MM.1S (cell line): ENCODE measurements at regions not wholly inside any gene's neighbourhood (a gene's known extent, or its start where the extent isn't known, plus 50 kb on each side); places are given as distances from the start of the nearest gene placed in this dataset.

Source experiments
- DNase-seq: peaks from one replicate; pipeline ENCODE4 v3.0.0-alpha.2; 2015
- H2AFZ ChIP-seq: fragments of 300-600 bp; sonication (generic); 2 replicates; pipeline ENCODE4 v1.6.0; 2016; ENCODE audit warnings: antibody characterized with exemption, low read length
- H3F3A ChIP-seq: fragments of 300-600 bp; sonication (generic); 2 replicates; pipeline ENCODE4 v1.6.1; 2016; ENCODE audit warnings: mild to moderate bottlenecking, antibody characterized with exemption, low read length, moderate library complexity, mixed read lengths; ENCODE audit not compliant: insufficient read depth
- H3K27ac ChIP-seq: fragments of 300-600 bp; sonication (generic); 2 replicates; pipeline ENCODE4 v1.5.1; 2016; ENCODE audit warnings: mild to moderate bottlenecking, low read length
- H3K27me3 ChIP-seq: fragments of 300-600 bp; sonication (generic); replicated peaks from 2 replicates; pipeline ENCODE4 v1.6.0; 2016; ENCODE audit warnings: low read length; ENCODE audit not compliant: insufficient read depth
- H3K36me3 ChIP-seq: fragments of 300-600 bp; sonication (generic); replicated peaks from 2 replicates; pipeline ENCODE4 v1.6.1; 2016; ENCODE audit warnings: mild to moderate bottlenecking, low read length, mixed read lengths; ENCODE audit not compliant: insufficient read depth
- H3K4me1 ChIP-seq: fragments of 300-600 bp; sonication (generic); 2 replicates; pipeline ENCODE4 v1.6.1; 2016; ENCODE audit warnings: low read length, mixed read lengths
- H3K4me2 ChIP-seq: fragments of 300-600 bp; sonication (generic); 2 replicates; pipeline ENCODE4 v1.6.0; 2016; ENCODE audit warnings: low read depth, low read length
- H3K4me3 ChIP-seq: fragments of 300-600 bp; sonication (generic); 2 replicates; pipeline ENCODE4 v1.5.1; 2016; ENCODE audit warnings: low read length, mixed read lengths
- H3K79me2 ChIP-seq: fragments of 300-600 bp; sonication (generic); 2 replicates; pipeline ENCODE4 v1.6.1; 2016; ENCODE audit warnings: mixed run types, low read length, mixed read lengths
- H3K9ac ChIP-seq: fragments of 300-600 bp; sonication (generic); 2 replicates; pipeline ENCODE4 v1.6.1; 2016; ENCODE audit warnings: low read length, mixed read lengths
- H3K9me2 ChIP-seq: fragments of 300-600 bp; sonication (generic); replicated peaks from 2 replicates; pipeline ENCODE4 v1.6.1; 2016; ENCODE audit warnings: mild to moderate bottlenecking, low read length, mixed read lengths; ENCODE audit not compliant: insufficient read depth
- H3K9me3 ChIP-seq: fragments of 300-600 bp; sonication (generic); replicated peaks from 2 replicates; pipeline ENCODE4 v1.6.1; 2016; ENCODE audit warnings: mild to moderate bottlenecking, low read length, mixed read lengths; ENCODE audit not compliant: insufficient read depth
- H4K20me1 ChIP-seq: fragments of 300-600 bp; sonication (generic); 2 replicates; pipeline ENCODE4 v1.6.1; 2016; ENCODE audit warnings: mild to moderate bottlenecking, low read length, moderate library complexity, mixed read lengths; ENCODE audit not compliant: insufficient read depth
- EZH2 ChIP-seq: fragments of 300-600 bp; sonication (generic); optimal IDR thresholded peaks from 2 replicates; pipeline ENCODE3; 2017; ENCODE audit warnings: low read depth, mild to moderate bottlenecking, antibody characterized with exemption, low read length, mixed read lengths
- EZH2phosphoT487 ChIP-seq: fragments of 300-600 bp; sonication (generic); IDR thresholded peaks from 2 replicates; pipeline ENCODE4 v1.6.1; 2018; ENCODE audit warnings: antibody characterized with exemption, low read length
- TF ChIP-seq, protein P1 (sequence below): fragments of 300-600 bp; sonication (generic); IDR thresholded peaks from 2 replicates; pipeline ENCODE4 v1.5.1; 2016; ENCODE audit warnings: antibody characterized with exemption, low read length, mixed read lengths

DNA sequence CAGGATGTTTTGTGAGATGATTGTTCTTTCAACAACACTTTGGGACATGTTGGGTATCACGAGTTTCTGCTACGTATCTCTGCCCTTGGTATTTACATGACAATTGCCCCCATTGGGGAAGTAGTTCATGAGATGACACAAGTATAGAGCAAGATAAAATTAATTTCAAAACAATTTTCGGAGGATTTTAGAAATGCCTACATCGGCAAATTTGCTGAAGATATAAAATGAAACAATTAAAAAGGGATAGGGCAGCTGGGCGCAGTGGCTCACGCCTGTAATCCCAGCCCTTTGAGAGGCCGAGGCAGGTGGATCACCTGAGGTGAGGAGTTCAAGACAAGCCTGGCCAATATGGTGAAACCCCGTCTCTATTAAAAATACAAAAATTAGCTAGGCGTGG lies 371.7 kb downstream of the INHBA start:
- Histone ChIP-seq H4K20me1 (no peaks in the 10 kb centered on the region), H3K36me3 (no peaks in the 10 kb centered on the region), H3K9ac (no peak overlapping the region), H3K27ac (no peak overlapping the region), H3K79me2 (no peaks in the 10 kb centered on the region), H3F3A (no peaks in the 10 kb centered on the region), H3K4me1 (no peaks in the 10 kb centered on the region), H3K27me3 (no peaks in the 10 kb centered on the region), H3K4me2 (no peak overlapping the region), H2AFZ (no peak overlapping the region), H3K9me3 (no peaks in the 10 kb centered on the region), H3K9me2 (no peaks in the 10 kb centered on the region), H3K4me3 (no peak overlapping the region)
- no peak for DNase-seq
- TF ChIP-seq EZH2phosphoT487 (no peak), EZH2 (no peak)
- TF ChIP-seq, protein P1, sequence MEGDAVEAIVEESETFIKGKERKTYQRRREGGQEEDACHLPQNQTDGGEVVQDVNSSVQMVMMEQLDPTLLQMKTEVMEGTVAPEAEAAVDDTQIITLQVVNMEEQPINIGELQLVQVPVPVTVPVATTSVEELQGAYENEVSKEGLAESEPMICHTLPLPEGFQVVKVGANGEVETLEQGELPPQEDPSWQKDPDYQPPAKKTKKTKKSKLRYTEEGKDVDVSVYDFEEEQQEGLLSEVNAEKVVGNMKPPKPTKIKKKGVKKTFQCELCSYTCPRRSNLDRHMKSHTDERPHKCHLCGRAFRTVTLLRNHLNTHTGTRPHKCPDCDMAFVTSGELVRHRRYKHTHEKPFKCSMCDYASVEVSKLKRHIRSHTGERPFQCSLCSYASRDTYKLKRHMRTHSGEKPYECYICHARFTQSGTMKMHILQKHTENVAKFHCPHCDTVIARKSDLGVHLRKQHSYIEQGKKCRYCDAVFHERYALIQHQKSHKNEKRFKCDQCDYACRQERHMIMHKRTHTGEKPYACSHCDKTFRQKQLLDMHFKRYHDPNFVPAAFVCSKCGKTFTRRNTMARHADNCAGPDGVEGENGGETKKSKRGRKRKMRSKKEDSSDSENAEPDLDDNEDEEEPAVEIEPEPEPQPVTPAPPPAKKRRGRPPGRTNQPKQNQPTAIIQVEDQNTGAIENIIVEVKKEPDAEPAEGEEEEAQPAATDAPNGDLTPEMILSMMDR: no peak

DNA sequence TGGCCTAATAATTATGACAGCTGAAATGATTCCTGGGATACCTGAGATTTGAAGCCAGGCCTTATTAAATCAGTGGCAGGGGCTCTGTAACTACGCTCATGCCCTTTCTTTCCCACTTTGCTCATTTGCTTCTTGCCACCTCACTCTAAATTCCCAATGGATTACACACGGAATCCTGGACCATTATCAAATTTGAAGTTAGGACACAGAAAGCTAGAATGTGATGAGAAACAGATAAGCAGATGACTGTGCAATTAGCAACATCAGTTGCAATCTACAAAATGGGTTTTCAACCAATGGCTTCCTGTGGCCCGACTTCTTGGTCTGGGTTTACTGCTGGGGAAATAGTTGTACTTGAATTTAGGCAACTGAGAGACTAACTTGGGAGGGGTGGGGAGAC lies 374.3 kb downstream of the INHBA start:
- Histone ChIP-seq H3K36me3 (no peaks in the 10 kb centered on the region), H3K9me2 (no peaks in the 10 kb centered on the region), H3K4me3 (no peak overlapping the region), H4K20me1 (no peaks in the 10 kb centered on the region), H3K79me2 (no peaks in the 10 kb centered on the region), H3K9ac (no peak overlapping the region), H3K4me1 (no peaks in the 10 kb centered on the region), H3K9me3 (no peaks in the 10 kb centered on the region), H3F3A (no peaks in the 10 kb centered on the region), H3K4me2 (no peak overlapping the region), H2AFZ (no peak overlapping the region), H3K27me3 (no peaks in the 10 kb centered on the region), H3K27ac (no peak overlapping the region)
- no peak for DNase-seq
- TF ChIP-seq, protein P1: no peak
- no peak for TF ChIP-seq EZH2
- no peak for TF ChIP-seq EZH2phosphoT487

DNA sequence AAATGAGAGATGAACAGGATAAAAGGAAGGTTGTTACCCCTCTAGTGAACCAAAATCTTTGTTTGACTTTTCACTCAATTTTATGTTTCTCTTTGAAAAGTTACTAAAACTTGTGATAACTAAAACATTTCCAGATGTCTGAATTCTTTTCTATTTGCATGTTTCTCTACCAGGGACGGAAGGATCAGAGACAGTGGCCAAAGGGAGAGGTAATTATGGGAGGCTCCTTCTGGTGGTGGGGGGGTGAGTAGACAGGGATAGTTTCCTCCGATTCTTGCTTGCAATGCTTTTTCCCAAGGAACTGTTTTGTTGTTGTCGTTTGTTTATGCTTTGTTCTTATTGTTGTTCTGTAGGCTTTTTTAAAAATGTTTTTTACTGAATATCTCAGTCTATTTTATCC lies 374.8 kb downstream of the INHBA start:
- no peaks in the 10 kb centered on the region for H3K9me2 ChIP-seq
- H3K4me1 ChIP-seq: no peaks in the 10 kb centered on the region
- H3K27ac ChIP-seq: no peak overlapping the region
- no peaks in the 10 kb centered on the region for H3F3A ChIP-seq
- H3K79me2 ChIP-seq: no peaks in the 10 kb centered on the region
- TF ChIP-seq, protein P1: no peak
- no peak overlapping the region for H3K4me3 ChIP-seq
- H4K20me1 ChIP-seq: no peaks in the 10 kb centered on the region
- no peaks in the 10 kb centered on the region for H3K9me3 ChIP-seq
- no peak overlapping the region for H3K9ac ChIP-seq
- H3K4me2 ChIP-seq: no peak overlapping the region
- no peaks in the 10 kb centered on the region for H3K36me3 ChIP-seq
- H2AFZ ChIP-seq: no peak overlapping the region
- no peaks in the 10 kb centered on the region for H3K27me3 ChIP-seq
- DNase-seq: no peak

DNA sequence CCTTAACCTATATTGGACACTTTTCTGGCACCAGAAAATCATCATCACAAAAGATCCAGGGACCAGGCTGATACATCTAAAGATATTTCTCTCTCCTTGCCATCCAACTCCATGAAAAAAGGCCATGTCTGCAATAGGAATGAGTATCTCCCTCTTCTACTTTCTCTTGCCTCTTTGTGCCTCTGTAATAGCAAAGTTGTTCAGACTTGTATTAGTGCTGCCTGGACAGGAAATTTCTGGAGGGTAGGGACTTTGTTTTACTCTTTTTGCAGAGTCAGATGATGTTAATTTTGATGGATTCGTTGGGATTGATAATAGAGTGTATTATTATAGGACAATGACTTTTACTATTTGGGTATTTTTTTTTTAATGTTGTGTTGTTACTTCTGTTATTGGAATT lies 376.3 kb downstream of the INHBA start:
- DNase-seq: no peak
- TF ChIP-seq EZH2phosphoT487 (no peak), EZH2 (no peak)
- TF ChIP-seq, protein P1: no peak
- Histone ChIP-seq H3K9me3 (no peaks in the 10 kb centered on the region), H3K9me2 (no peaks in the 10 kb centered on the region), H3K36me3 (no peaks in the 10 kb centered on the region), H4K20me1 (no peaks in the 10 kb centered on the region), H2AFZ (no peak overlapping the region), H3K9ac (no peak overlapping the region), H3K79me2 (no peaks in the 10 kb centered on the region), H3K27ac (no peak overlapping the region), H3K4me1 (no peaks in the 10 kb centered on the region), H3K4me3 (no peak overlapping the region), H3K4me2 (no peak overlapping the region), H3F3A (no peaks in the 10 kb centered on the region), H3K27me3 (no peaks in the 10 kb centered on the region)
